Neural cell (in vitro differentiated cells): ENCODE measurements at regions not wholly inside any gene's neighbourhood (a gene's known extent, or its start where the extent isn't known, plus 50 kb on each side); places are given as distances from the start of the nearest gene placed in this dataset.

Experiments used
- H2AFZ ChIP-seq: fragments of 200-600, 300-800 bp; sonication (generic), shearing (Covaris generic); 2 replicates; pipeline ENCODE4 v1.6.0; 2014; ENCODE audit warnings: low read depth, mild to moderate bottlenecking, antibody characterized with exemption, low read length, moderate library complexity
- H3F3A ChIP-seq: fragments of 200-600 bp; shearing (Covaris generic); 2 replicates; pipeline ENCODE4 v1.6.1; 2016; ENCODE audit warnings: mild to moderate bottlenecking, moderate library complexity, mixed read lengths, antibody characterized with exemption, low read length; ENCODE audit not compliant: insufficient read depth, poor library complexity, severe bottlenecking
- H3K27ac ChIP-seq: fragments of 200-600, 300-800 bp; sonication (generic), shearing (Covaris generic); 2 replicates; pipeline ENCODE4 v1.5.1; 2014; ENCODE audit warnings: mild to moderate bottlenecking, low read length, moderate library complexity
- H3K27me3 ChIP-seq: fragments of 300-800, 200-600 bp; sonication (generic), shearing (Covaris generic); 2 replicates; pipeline ENCODE4 v1.6.0; 2014; ENCODE audit warnings: mild to moderate bottlenecking, low read depth, low read length, moderate library complexity; ENCODE audit not compliant: insufficient read depth
- H3K36me3 ChIP-seq: fragments of 300-800, 200-600 bp; sonication (generic), shearing (Covaris generic); 2 replicates; pipeline ENCODE4 v1.5.1; 2014; ENCODE audit warnings: mild to moderate bottlenecking, antibody characterized with exemption, low read length, moderate library complexity; ENCODE audit not compliant: insufficient read depth
- H3K4me2 ChIP-seq: fragments of 300-800, 200-600 bp; sonication (generic), shearing (Covaris generic); 2 replicates; pipeline ENCODE4 v1.6.0; 2014; ENCODE audit warnings: mild to moderate bottlenecking, low read length
- H3K4me3 ChIP-seq: fragments of 300-800, 200-600 bp; sonication (generic), shearing (Covaris generic); 2 replicates; pipeline ENCODE4 v1.5.1; 2014; ENCODE audit warnings: mild to moderate bottlenecking, low read length, moderate library complexity
- H3K79me2 ChIP-seq: fragments of 200-600 bp; shearing (Covaris generic); replicated peaks from 2 replicates; pipeline ENCODE4 v1.6.0; 2014; ENCODE audit warnings: mild to moderate bottlenecking, low read length, moderate library complexity; ENCODE audit not compliant: insufficient read depth
- H3K9ac ChIP-seq: fragments of 300-800, 200-600 bp; sonication (generic), shearing (Covaris generic); 2 replicates; pipeline ENCODE4 v1.6.1; 2016; ENCODE audit warnings: mild to moderate bottlenecking, low read length, mixed read lengths
- H3K9me2 ChIP-seq: fragments of 200-600 bp; shearing (Covaris generic); 2 replicates; pipeline ENCODE4 v1.6.1; 2016; ENCODE audit warnings: mild to moderate bottlenecking, low read length, mixed read lengths; ENCODE audit not compliant: insufficient read depth
- H3K9me3 ChIP-seq: fragments of 200-600, 300-800 bp; sonication (generic), shearing (Covaris generic); 2 replicates; pipeline ENCODE4 v1.6.1; 2016; ENCODE audit warnings: mild to moderate bottlenecking, mixed run types, low read length, moderate library complexity, mixed read lengths
- H4K20me1 ChIP-seq: fragments of 200-600 bp; shearing (Covaris generic); 2 replicates; pipeline ENCODE4 v1.6.1; 2016; ENCODE audit warnings: mild to moderate bottlenecking, mixed run types; ENCODE audit not compliant: insufficient read depth
- CTCF ChIP-seq: fragments of 450-650 bp; IDR thresholded peaks from 2 replicates; pipeline ENCODE4 v1.5.1; 2014; ENCODE audit warnings: antibody characterized with exemption, mild to moderate bottlenecking, moderate library complexity; ENCODE audit not compliant: poor library complexity, severe bottlenecking
- EP300 ChIP-seq: fragments of 450-650 bp; conservative IDR thresholded peaks from 2 replicates; pipeline ENCODE4 v1.6.1; 2014; ENCODE audit warnings: antibody characterized with exemption, mild to moderate bottlenecking, moderate library complexity; ENCODE audit not compliant: poor library complexity, severe bottlenecking
- EZH2 ChIP-seq: fragments of 200-600, 300-800 bp; shearing (Covaris generic), sonication (generic); IDR thresholded peaks from 2 replicates; pipeline ENCODE4 v1.6.1; 2014; ENCODE audit warnings: antibody characterized with exemption, low read length, borderline replicate concordance, mild to moderate bottlenecking; ENCODE audit not compliant: insufficient read depth, poor library complexity, severe bottlenecking
- MXI1 ChIP-seq: fragments of 450-650 bp; conservative IDR thresholded peaks from 2 replicates; pipeline ENCODE4 v1.6.1; 2014; ENCODE audit warnings: antibody characterized with exemption, mild to moderate bottlenecking; ENCODE audit not compliant: poor library complexity, severe bottlenecking
- POLR2AphosphoS5 ChIP-seq: IDR thresholded peaks from 2 replicates; pipeline ENCODE4 v1.6.1; 2012
- RAD21 ChIP-seq: fragments of 450-650 bp; conservative IDR thresholded peaks from 2 replicates; pipeline ENCODE4 v1.6.1; 2014; ENCODE audit warnings: antibody characterized with exemption, mild to moderate bottlenecking, moderate library complexity
- REST ChIP-seq: IDR thresholded peaks from 2 replicates; pipeline ENCODE4 v1.6.1; 2012; ENCODE audit warnings: borderline replicate concordance
- SMC3 ChIP-seq: fragments of 450-650 bp; conservative IDR thresholded peaks from 2 replicates; pipeline ENCODE4 v1.6.1; 2014; ENCODE audit warnings: antibody characterized with exemption, mild to moderate bottlenecking, moderate library complexity; ENCODE audit not compliant: poor library complexity
- TAF1 ChIP-seq: IDR thresholded peaks from 2 replicates; pipeline ENCODE4 v1.6.1; 2012; ENCODE audit warnings: low read depth

- H2AFZ ChIP-seq, result no peak overlapping the region
- no peaks in the 10 kb centered on the region for H4K20me1 ChIP-seq
- no peaks in the 10 kb centered on the region for H3K79me2 ChIP-seq
- H3K9me3 ChIP-seq, result no peaks in the 10 kb centered on the region
- no peak overlapping the region for H3K9ac ChIP-seq
- no peaks in the 10 kb centered on the region for H3K9me2 ChIP-seq
- H3K27ac ChIP-seq, result no peak overlapping the region
- no peaks in the 10 kb centered on the region for H3F3A ChIP-seq
- no peak for TF ChIP-seq EP300
- no peak for TF ChIP-seq TAF1
- TF ChIP-seq REST, result no peak
- no peaks in the 10 kb centered on the region for H3K27me3 ChIP-seq
- H3K36me3 ChIP-seq, result no peaks in the 10 kb centered on the region
- H3K4me3 ChIP-seq, result no peak overlapping the region
- no peak overlapping the region for H3K4me2 ChIP-seq
Observed at GRCh38 chr5:175384724-175385552, 59.0 kb downstream of the DRD1 start.

GRCh38 chr5:175383350-175383749 is 60.6 kb downstream of the DRD1 start:
- Histone ChIP-seq H4K20me1 (no peaks in the 10 kb centered on the region), H3K36me3 (no peaks in the 10 kb centered on the region), H3K4me3 (no peak overlapping the region), H3K27ac (no peak overlapping the region), H3K27me3 (no peaks in the 10 kb centered on the region), H3K4me2 (no peak overlapping the region), H3K9me3 (no peaks in the 10 kb centered on the region), H2AFZ (no peak overlapping the region), H3F3A (no peaks in the 10 kb centered on the region), H3K79me2 (no peaks in the 10 kb centered on the region), H3K9me2 (no peaks in the 10 kb centered on the region), H3K9ac (no peak overlapping the region)
- TF ChIP-seq MXI1 (no peak), EZH2 (no peak), REST (no peak), TAF1 (no peak), POLR2AphosphoS5 (no peak), RAD21 (no peak), CTCF (no peak), SMC3 (no peak), EP300 (no peak)
